GM12874 (cell line): ENCODE measurements at regions not wholly inside any gene's neighbourhood (a gene's known extent, or its start where the extent isn't known, plus 50 kb on each side); places are given as distances from the start of the nearest gene placed in this dataset.

ENCODE experiments used
- TF ChIP-seq, protein P1 (sequence below): IDR thresholded peaks from 2 replicates; pipeline ENCODE4 v1.5.1; 2011; ENCODE audit warnings: low read depth, mild to moderate bottlenecking, control low read depth, low read length, moderate library complexity; ENCODE audit not compliant: insufficient read depth

GRCh38 chr9:71361357-71361756 lies 239.9 kb upstream of the TRPM3 start:
- TF ChIP-seq, protein P1, sequence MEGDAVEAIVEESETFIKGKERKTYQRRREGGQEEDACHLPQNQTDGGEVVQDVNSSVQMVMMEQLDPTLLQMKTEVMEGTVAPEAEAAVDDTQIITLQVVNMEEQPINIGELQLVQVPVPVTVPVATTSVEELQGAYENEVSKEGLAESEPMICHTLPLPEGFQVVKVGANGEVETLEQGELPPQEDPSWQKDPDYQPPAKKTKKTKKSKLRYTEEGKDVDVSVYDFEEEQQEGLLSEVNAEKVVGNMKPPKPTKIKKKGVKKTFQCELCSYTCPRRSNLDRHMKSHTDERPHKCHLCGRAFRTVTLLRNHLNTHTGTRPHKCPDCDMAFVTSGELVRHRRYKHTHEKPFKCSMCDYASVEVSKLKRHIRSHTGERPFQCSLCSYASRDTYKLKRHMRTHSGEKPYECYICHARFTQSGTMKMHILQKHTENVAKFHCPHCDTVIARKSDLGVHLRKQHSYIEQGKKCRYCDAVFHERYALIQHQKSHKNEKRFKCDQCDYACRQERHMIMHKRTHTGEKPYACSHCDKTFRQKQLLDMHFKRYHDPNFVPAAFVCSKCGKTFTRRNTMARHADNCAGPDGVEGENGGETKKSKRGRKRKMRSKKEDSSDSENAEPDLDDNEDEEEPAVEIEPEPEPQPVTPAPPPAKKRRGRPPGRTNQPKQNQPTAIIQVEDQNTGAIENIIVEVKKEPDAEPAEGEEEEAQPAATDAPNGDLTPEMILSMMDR: no peak

GRCh38 chr9:71357346-71357745 lies 235.9 kb upstream of the TRPM3 start:
- TF ChIP-seq, protein P1: no peak

DNA sequence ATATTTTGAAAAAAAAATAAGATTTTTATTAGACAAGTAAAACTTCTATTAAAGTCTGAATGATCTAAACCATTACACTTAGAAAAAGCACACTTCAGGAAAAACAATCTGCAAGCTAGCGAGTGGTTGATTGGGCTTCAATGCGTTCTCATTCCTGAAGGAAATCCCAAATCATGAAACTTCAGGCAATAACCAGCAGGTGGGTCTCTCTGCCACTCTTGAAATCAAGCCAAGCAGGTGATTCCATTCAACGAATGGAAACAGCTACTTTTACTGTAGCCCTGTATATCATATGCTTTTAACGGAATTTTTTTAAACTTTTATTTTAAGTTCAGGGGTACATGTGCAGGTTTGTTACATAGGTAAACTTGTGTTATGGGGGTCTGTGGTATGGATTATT lies 234.5 kb upstream of the TRPM3 start:
- TF ChIP-seq, protein P1: no peak

GRCh38 chr9:71353720-71354119 lies 232.3 kb upstream of the TRPM3 start:
- TF ChIP-seq, protein P1: no peak

DNA sequence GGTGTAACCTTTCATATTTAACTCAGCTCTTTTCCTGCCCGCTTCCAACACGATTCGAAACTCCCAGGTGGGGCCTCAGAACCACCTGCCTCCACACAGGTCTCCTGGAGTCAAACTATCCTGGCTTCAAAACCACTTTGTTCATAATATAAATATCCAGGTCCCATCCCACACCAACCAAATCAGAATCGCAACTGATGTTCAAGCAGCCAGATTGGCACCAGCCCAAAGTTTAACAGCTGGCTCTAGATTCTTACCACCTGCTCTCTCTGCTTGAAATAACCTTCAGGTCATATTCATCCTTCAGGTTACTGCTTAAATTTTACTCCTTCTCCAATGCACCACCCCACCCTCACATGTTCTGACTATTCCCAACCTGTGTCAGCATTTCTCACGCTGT lies 231.4 kb upstream of the TRPM3 start:
- TF ChIP-seq, protein P1: no peak

- TF ChIP-seq, protein P1: no peak
Observed at GRCh38 chr9:71349218-71349617, 227.8 kb upstream of the TRPM3 start.

DNA sequence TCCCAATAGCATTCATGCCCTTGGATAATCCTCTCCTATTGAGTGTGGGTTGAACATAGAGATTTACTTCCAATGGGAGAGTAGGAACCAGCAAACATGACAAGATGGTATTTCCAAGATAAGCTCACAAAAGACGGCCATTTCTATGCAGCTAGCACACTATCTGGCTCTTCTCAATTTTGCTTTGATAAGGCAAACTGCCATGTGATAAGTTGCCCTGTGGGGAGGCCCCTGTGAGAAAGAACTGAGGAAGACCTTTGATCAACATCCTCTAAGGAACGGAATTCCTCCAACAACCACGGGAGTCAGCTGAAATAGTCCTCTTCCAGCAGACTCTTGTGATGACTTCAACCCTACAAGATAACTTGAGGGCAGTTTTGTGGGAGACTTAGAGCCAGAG lies 211.9 kb upstream of the TRPM3 start:
- TF ChIP-seq, protein P1: no peak

DNA sequence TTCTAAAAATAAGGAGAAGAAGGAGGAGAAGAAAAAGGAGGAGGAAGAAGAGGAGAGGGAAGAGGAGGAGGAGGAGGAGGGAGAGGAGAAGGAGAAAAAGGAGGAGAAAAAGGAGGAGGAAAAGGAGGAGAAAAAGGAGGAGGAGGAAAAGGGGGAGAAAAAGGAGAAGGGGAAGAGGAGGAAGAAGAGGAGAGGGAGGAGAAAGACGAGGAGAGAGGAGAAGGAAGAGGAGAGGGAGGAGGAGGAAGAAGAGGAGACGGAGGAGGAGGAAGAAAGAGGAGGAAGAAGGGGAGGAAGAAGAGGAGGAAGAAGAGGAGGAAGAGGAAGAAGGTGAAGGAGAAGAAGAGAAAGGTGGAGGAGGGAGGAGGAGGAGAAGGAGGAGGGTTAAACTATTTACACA lies 210.2 kb upstream of the TRPM3 start:
- TF ChIP-seq, protein P1: no peak
